Nephron progenitor cell (in vitro differentiated cells): ENCODE measurements at regions not wholly inside any gene's neighbourhood (a gene's known extent, or its start where the extent isn't known, plus 50 kb on each side); places are given as distances from the start of the nearest gene placed in this dataset.

Source experiments
- DNase-seq: peaks from one replicate; pipeline ENCODE4 v3.0.0; 2021
- H3K27ac Mint-ChIP-seq: 2 replicates; pipeline ENCODE4 v1.8.0; 2021; ENCODE audit warnings: mild to moderate bottlenecking, moderate library complexity, mixed read lengths
- H3K27me3 Mint-ChIP-seq: 2 replicates; pipeline ENCODE4 v1.8.0; 2021; ENCODE audit warnings: mild to moderate bottlenecking, low read depth, mixed read lengths; ENCODE audit not compliant: poor library complexity
- H3K36me3 Mint-ChIP-seq: 2 replicates; pipeline ENCODE4 v1.8.0; 2021; ENCODE audit warnings: low read depth, mixed read lengths
- H3K4me1 Mint-ChIP-seq: 2 replicates; pipeline ENCODE4 v1.8.0; 2021; ENCODE audit warnings: mixed read lengths
- H3K4me3 Mint-ChIP-seq: 2 replicates; pipeline ENCODE4 v1.8.0; 2021; ENCODE audit warnings: mild to moderate bottlenecking, moderate library complexity, mixed read lengths
- H3K9me3 Mint-ChIP-seq: 2 replicates; pipeline ENCODE4 v1.8.0; 2021; ENCODE audit warnings: mild to moderate bottlenecking, moderate library complexity, mixed read lengths
- TF ChIP-seq, protein P1 (sequence below): fragments of 200-600 bp; sonication (generic); IDR thresholded peaks from 2 replicates; pipeline ENCODE4 v1.5.0; 2021; ENCODE audit warnings: antibody characterized with exemption

GRCh38 chr4:27779827-27780226 is 919.2 kb downstream of the STIM2 start:
- H3K9me3 Mint-ChIP-seq, result peaks cover 4% of the 10 kb centered on the region
- no peaks in the 10 kb centered on the region for H3K36me3 Mint-ChIP-seq
- H3K4me1 Mint-ChIP-seq, result no peaks in the 10 kb centered on the region
- H3K27me3 Mint-ChIP-seq, result no peaks in the 10 kb centered on the region
- H3K27ac Mint-ChIP-seq, result no peak overlapping the region
- TF ChIP-seq, protein P1, sequence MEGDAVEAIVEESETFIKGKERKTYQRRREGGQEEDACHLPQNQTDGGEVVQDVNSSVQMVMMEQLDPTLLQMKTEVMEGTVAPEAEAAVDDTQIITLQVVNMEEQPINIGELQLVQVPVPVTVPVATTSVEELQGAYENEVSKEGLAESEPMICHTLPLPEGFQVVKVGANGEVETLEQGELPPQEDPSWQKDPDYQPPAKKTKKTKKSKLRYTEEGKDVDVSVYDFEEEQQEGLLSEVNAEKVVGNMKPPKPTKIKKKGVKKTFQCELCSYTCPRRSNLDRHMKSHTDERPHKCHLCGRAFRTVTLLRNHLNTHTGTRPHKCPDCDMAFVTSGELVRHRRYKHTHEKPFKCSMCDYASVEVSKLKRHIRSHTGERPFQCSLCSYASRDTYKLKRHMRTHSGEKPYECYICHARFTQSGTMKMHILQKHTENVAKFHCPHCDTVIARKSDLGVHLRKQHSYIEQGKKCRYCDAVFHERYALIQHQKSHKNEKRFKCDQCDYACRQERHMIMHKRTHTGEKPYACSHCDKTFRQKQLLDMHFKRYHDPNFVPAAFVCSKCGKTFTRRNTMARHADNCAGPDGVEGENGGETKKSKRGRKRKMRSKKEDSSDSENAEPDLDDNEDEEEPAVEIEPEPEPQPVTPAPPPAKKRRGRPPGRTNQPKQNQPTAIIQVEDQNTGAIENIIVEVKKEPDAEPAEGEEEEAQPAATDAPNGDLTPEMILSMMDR, result no peak
- no peak for DNase-seq
- no peak overlapping the region for H3K4me3 Mint-ChIP-seq

- H3K36me3 Mint-ChIP-seq, result no peaks in the 10 kb centered on the region
- H3K4me1 Mint-ChIP-seq, result peaks cover 11% of the 10 kb centered on the region
- no peaks in the 10 kb centered on the region for H3K27me3 Mint-ChIP-seq
- no peak overlapping the region for H3K4me3 Mint-ChIP-seq
- H3K27ac Mint-ChIP-seq, result no peak overlapping the region
- TF ChIP-seq, protein P1, result no peak
- no peaks in the 10 kb centered on the region for H3K9me3 Mint-ChIP-seq
- no peak for DNase-seq
Measured at GRCh38 chr4:27787195-27787594, 926.6 kb downstream of the STIM2 start.

- Mint-ChIP-seq H3K27ac (no peak overlapping the region), H3K4me1 (peaks cover 11% of the 10 kb centered on the region), H3K36me3 (no peaks in the 10 kb centered on the region), H3K27me3 (no peaks in the 10 kb centered on the region), H3K9me3 (no peaks in the 10 kb centered on the region), H3K4me3 (no peak overlapping the region)
- DNase-seq, result no peak
- TF ChIP-seq, protein P1, result no peak
Measured at GRCh38 chr4:27789773-27790172, 929.1 kb downstream of the STIM2 start.

DNA sequence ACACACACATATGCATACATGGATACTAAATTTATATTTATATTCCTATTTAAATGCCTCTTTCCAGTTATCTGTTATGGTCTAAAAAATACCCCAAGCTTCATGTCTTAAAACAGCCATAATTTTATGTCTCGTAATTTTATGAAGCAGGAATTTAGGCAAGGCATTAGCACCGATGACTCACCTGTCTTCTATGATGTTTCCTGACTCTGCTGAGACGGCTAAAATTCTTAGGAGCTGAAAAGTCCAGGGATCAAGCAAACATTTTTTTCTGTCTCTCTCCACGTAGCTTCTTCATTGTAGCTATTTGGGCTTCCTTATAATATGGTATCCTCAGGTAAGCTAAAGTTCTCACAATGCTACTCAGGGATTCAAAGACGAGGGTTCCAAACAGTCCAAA is 930.3 kb downstream of the STIM2 start:
- H3K9me3 Mint-ChIP-seq, result no peaks in the 10 kb centered on the region
- no peak overlapping the region for H3K27ac Mint-ChIP-seq
- H3K4me1 Mint-ChIP-seq, result peaks cover 11% of the 10 kb centered on the region
- no peaks in the 10 kb centered on the region for H3K27me3 Mint-ChIP-seq
- DNase-seq, result no peak
- H3K4me3 Mint-ChIP-seq, result no peak overlapping the region
- TF ChIP-seq, protein P1, result no peak
- no peaks in the 10 kb centered on the region for H3K36me3 Mint-ChIP-seq

- no peaks in the 10 kb centered on the region for H3K27me3 Mint-ChIP-seq
- no peaks in the 10 kb centered on the region for H3K36me3 Mint-ChIP-seq
- no peak overlapping the region for H3K4me3 Mint-ChIP-seq
- TF ChIP-seq, protein P1, result no peak
- no peak overlapping the region for H3K27ac Mint-ChIP-seq
- peaks cover 11% of the 10 kb centered on the region for H3K4me1 Mint-ChIP-seq
- DNase-seq, result no peak
- H3K9me3 Mint-ChIP-seq, result no peaks in the 10 kb centered on the region
Measured at GRCh38 chr4:27791640-27792039, 931.0 kb downstream of the STIM2 start.

- no peak overlapping the region for H3K27ac Mint-ChIP-seq
- peaks cover 18% of the 10 kb centered on the region for H3K4me1 Mint-ChIP-seq
- H3K4me3 Mint-ChIP-seq, result no peak overlapping the region
- H3K36me3 Mint-ChIP-seq, result no peaks in the 10 kb centered on the region
- no peaks in the 10 kb centered on the region for H3K27me3 Mint-ChIP-seq
- TF ChIP-seq, protein P1, result no peak
- H3K9me3 Mint-ChIP-seq, result no peaks in the 10 kb centered on the region
- no peak for DNase-seq
Measured at GRCh38 chr4:27807207-27807606, 946.6 kb downstream of the STIM2 start.
